GM18868 (cell line): ENCODE measurements at regions not wholly inside any gene's neighbourhood (a gene's known extent, or its start where the extent isn't known, plus 50 kb on each side); places are given as distances from the start of the nearest gene placed in this dataset.

Experiments used
- ATAC-seq: cut with Tn5 transposase; IDR thresholded peaks from one replicate; pipeline ENCODE4 v1.9.1; 2021; ENCODE audit warnings: mild to moderate bottlenecking, moderate library complexity; ENCODE audit not compliant: unreplicated experiment

DNA sequence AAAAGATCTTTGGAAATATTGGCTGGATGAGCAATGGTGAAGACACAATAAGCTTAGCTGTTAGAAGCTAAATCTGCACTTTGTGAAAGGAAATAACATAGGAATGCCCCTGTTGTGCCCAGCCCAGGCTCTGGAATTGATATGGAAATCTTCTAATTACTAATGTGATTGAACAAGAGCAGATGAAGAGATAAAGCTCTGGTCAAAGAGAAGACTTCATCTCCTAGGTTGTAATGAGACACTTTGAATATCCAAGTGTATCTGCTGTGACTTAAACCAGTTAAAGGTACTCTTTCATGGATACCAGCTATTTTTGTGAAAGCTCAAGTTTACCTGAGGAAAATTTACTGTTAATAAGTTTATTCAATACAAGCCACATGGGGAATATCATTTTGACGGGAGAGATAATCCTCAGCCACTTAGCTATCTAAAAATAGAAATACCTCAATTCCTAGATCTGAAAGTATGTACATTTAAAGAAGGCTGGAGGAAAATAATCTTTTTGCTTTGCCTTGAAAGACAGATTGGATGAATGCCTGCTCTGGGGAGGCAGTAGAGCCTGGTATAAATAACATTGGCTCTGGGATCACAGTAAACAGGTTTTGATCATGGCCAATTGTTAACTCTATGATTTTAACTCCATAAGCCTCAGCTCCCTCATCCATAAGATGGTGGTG is 494.0 kb upstream of the B3GALT2 start:
- ATAC-seq: no peak

DNA sequence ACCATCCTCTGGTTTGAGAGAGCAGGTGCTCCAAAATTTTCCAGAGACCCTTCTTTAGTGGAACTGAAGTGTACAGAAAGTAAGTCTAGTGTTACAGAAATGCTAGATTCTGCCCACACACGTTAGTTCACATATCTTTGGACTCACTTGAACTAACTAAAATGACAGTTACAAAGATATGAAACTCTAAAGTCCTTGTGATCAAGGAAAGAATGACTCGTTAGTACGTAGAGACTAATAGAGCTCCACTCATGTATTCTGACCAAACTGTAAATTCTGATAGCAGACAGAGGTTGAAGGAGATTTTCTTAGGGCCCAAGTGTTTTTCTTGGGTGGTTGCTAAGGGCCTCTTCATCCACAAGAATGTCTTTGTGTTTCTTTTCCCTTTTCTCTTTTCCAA is 491.5 kb upstream of the B3GALT2 start:
- ATAC-seq: no peak

DNA sequence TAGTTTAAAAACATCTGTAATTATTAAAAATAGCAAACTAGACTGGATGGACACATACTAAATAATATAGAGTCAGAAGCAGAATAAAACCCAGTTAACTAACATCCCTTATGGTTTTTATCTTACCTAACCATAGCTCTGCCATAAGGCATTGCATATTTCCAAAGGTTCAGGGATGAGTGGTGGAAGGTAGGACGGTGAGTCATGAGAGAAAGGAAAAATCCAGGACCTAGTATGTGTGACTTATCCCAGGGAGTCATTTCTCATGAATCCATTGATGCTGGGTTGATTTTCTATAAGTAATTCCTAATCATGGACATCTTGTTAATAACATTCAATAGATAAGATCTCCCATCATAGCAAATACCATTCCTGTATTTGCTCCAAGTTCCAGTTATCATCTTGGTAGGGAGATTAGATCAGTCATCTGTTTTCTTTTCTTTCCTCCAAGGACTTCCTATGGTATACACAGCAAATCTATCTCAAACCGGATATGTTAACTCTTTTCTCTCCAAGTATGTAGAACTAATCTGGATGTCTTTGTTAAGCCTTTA is 490.7 kb upstream of the B3GALT2 start:
- no peak for ATAC-seq

DNA sequence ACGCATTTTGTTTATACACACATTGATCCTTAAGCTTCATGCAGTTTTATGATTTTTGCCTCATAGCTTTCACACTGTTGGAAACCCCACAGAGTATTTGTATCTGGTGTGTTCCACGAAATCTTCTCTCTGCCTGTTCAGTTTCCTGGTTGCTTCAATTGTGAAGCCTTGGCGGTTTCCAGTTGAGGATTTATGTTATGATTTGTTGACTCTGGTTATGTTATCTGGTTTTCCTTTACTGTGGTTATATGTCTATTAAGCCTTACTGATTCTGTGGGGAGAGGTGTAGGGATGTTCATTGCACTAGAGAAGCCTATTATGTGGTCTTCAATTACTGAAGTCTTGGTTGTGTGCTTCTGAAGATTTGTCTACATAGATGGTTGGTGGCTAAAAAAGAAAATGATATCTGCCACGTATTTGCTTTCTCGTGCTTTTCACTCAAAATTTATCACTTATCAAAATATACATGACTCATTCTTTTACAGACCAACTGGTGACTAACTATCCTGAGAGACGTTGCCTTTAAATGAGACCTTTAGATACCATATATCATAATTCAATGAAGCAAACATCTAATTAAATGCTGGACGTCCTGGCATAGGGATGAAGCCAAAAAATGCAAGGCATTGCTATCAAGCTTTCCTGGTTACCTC is 488.0 kb upstream of the B3GALT2 start:
- no peak for ATAC-seq

DNA sequence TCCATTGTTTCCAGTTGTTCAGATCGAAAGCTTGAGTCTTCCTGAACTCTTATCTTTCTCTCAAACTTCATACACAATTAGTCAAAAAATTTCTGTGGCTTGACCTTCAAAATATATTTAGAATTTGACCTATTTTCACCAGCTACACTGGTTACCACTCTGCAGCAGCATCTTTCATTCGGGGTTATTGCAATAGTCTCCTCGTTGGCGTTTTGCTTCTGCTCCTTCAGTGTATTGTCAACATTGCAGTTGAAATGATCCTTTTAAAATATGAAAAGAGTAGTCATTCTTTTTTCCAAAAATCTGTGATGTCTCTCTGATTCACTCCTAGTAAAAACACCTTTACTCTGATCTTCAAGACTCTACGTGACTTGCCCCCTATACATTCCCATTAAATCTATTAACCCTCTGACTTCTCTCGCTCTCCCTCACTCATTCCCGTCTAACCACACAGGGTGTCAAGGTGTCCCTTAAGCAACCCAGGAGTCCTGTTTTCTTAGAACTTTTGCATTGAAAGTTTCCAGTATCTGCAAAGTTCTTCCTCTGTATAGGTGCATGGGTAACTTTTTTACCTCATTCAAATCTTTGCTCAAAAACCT is 480.2 kb upstream of the B3GALT2 start:
- ATAC-seq: no peak

DNA sequence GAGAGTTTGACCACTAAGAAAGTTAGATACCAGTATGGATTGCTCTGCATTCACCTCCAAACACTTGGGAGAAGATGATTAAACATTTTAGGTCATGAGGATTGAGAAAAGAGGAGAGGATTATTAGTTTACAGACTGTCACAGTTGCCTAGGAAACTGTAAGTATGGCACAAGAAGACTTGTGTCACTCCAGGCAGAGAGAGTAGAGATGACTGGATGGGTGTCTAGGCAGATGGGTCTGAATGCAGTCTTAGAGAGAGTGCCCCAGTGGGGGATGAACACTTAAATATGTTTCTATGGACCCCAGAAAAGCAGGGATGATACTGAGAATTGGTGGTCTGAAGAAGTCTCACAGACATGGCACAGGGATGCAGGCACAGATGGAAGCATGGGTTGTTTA is 477.6 kb upstream of the B3GALT2 start:
- ATAC-seq: no peak

DNA sequence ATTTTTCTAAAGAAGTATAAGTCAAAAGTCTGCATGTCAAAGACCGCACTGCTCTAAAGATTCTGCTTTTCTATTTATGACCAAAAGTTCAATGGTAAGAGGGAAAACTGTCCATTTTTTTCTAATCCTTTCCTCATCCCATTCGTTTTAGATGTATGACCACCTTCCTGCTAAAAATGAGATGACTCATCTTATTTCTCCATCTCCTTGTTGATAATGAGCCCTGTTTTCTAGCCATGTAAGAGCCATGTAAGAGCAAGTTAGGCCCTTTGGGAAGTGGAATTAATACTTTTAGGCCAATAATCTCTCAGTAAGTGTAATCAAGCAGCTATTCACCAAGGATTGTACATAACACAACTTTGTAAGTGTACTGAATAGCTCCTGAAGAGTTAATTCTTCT is 475.6 kb upstream of the B3GALT2 start:
- no peak for ATAC-seq

DNA sequence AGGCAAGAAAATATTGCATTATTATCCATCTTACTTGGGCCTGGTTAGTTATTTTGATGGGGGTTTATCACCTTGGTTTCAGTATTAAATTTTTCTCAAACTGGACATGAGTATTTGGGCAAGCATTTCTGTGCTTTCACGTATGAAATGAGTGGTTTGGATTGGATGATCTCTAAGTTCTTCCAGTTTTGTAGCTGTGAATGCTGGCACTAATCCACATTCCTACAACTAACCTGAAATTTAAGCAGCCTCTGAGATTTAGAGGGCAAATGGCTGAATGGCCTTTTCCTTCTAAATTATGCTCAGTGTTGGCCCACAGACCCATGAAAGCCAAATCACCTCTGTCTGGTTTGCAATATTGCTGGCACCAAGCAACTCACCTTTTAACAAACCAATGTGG is 475.0 kb upstream of the B3GALT2 start:
- ATAC-seq: no peak

DNA sequence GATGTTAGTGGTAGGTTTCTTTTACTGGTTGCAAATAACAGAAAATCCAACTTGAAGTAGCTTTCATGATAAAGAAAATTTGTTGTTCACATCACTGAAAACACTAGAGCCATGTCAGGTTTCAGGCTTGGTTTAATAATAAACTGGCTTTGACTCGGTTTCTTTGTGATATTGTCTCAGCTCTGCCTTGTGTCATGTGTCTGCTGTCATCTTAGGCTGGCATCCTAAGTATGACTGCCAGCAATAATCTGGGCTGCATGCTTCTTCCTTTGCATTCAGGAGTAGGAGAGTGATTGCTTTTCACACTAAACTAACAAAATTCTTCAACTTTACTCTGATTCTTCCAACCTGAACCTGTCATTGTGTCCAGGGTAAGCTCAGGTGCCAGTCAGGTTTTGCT is 474.0 kb upstream of the B3GALT2 start:
- no peak for ATAC-seq

DNA sequence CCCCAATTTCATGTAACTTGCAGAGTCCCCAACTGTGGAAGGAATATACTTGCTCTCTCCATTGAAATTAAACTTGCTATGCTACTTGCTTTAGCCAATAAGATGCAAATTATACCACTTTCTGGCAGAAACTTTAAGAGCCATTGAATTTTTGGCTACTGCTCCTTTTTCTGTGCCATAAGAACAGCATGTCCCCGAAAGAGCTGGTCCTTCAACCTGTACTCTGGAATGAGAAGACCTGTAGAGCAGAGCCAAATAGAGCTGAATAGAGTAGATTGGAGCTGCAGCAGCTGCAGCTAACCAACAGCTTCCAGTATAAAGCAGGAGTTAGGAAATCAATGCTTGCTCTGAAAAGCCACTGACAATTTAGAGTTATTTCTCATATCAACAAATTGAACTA is 472.3 kb upstream of the B3GALT2 start:
- no peak for ATAC-seq

DNA sequence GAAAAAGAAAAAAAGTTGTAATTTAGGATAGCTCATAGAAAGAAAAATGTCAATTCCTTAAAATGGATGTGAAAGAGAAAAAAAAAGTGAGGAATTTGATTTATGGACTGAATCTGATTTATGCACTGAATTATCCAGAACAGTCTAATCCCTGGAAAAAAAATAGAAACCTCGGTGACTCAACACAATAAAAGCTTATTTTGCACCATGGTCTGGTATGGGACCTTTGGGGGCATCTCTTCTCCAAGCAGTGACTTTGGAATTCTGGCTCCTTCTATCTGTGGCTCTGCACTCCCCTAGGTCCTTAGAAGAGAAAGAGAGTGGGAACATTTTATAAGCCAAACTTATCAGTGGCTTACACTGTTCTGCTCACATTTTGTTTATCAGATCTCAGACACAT is 471.7 kb upstream of the B3GALT2 start:
- no peak for ATAC-seq

DNA sequence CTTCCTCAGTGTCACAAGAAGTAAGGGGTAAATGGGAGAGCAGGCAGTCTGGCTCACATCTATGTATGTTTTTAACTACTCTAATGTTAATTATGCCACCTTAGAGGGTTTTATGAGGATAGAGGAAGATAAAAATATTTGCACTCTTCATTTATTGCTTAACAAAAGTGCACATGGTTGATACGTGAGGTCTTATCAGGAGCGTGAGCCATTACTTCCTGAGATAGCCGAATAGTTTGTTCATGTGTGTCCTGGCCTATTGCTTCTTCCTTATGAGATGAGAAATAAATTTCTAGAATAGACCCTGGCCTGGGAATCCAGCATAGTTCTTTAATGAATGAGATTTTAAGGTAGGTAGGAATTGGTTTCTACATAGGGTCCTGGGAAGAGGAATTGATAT is 471.1 kb upstream of the B3GALT2 start:
- ATAC-seq: no peak

DNA sequence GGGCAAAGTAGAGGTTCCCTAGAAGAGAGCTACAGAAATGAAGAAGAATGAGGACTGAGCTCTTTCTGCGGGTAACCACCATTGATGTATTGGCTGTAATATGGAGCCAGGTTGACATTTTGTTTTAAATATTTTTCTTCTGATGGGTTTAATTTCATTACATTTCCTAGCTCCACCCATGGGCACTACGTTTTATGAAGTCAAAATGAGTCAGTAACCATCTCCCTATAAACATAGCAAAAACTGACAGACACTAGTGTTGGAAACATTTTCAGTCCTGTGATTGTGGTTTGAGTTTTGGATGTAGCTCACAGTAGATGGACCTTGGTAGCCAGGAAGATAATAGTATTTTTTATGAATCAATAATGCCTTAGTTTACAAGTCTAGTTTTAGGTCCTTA is 470.4 kb upstream of the B3GALT2 start:
- no peak for ATAC-seq

DNA sequence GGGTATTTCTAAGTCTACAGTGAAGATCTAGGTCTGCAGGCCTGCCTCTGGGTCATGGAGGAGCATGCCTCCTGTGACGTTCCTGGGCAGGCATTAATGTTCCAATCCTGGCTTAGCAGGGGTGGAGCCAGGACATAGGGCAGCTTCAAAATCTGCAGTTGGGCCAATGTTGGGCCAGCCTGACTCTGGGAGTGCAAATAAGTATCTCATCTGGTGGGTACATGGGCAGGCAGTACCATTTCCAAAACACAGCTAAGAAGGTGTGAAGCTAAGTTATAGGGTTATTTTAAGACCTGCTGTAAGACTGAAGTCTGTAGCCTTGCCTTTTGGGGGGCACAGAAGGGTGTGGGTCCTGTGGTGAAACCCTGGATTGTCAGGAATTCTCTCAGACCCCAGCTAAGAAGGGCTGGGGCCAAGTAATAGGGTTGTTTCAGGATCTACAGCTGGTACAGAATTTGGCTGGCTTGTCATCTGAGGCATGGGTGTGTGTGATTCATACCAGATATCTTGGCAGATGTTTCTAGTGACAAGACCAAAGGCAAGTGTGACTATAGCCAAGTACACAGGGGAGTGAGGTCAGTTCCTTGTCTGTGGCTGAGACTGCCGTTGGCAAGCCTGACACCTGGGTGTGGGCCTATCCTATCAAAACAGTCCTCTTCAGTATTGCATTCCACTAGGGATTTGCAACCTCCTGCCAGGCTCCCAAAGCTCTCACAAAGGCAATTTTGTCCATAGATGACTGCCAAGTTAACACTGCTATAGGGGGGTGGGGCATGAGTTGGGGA is 468.7 kb upstream of the B3GALT2 start:
- ATAC-seq: no peak

DNA sequence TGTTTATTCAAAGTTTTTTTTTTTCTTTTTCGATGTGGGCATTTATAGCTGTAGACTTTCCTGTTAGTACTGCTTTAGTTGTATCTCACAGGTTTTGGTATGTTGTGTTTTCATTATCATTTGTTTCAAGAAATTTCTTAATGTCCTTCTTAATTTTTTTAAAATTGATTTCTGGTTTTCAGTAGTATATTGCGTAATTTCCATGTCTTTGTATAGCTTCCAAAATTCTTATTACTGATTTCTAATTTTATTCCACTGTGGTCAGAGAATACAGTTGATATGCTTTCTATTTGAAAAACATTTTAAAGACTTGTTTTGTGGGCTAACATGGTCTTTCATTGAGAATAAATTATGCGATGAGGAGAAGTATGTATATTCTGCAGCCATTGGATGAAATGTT is 463.2 kb upstream of the B3GALT2 start:
- no peak for ATAC-seq

DNA sequence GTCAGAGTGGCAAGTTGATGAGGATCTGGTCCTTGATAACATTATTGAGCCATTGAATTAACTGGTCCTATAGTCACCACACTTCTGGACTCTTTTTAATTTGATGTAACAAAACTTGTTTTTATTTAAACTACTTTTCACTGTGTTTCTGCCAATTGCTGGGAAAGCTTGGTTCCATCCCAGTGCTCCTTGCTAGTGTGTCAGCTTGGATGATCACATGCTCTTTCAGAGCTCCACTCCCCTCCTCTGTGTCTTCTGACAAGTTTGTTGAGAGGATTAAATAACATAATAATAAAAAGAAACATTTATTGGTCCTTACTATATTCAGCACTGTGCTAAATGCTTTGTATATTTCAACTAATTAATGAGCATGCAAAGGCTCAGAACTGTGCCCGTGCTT is 448.5 kb upstream of the B3GALT2 start:
- no peak for ATAC-seq

DNA sequence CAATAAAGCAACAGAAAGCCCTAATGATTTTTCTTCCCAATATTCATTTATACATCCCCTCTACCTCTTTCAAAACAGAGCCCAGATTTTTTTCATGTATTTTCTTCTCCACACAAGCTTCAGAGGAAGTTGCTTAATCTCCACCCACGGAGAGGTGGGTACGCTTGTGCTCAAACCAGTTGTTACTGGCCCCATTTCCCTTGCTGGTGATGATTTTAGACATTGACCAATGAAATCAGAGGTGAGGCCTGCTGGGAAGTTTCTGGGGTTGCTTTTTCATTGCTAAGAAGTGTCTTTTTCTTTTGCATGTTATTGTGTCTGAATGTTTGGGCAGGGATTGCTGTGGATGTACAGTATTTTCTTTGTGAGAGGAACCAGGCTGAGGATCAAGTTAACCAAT is 448.1 kb upstream of the B3GALT2 start:
- no peak for ATAC-seq

DNA sequence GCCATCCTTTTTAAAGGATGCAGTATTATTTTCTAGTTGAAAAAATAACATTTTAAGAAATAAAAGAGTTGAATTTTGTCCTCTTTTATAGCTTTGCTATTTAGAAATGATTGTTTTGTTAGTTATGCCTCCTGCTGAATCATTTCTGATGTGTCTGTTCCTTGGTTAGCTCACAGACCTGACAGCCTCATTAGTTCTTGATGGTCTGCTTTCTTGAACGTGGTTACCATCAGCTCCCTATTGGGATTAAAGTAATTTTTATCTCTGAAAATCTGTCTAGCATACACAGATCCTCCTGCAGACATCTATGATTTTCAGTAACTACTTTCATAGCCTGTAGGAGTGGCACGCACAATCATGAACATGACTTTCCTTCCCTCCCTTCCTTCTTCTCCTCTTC is 447.6 kb upstream of the B3GALT2 start:
- no peak for ATAC-seq

DNA sequence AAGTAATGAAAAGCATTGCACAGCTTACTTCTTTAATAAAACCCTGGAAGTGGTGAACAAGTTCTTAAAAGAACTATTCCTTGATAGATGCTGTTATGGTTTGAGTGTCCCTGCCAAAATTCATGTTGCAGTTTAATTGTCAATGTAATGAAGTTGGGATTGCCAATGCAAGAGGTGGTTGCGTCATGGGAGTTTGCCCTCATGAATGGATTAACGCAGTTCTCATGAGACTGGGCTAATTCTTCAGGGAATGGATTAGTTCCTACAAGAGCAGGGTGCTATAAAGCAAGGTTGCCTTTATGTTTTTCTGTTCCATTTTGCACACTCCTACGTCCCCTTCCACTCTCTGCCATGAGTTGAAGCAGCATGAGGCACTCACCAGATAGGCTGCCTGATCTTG is 446.7 kb upstream of the B3GALT2 start:
- ATAC-seq: no peak

DNA sequence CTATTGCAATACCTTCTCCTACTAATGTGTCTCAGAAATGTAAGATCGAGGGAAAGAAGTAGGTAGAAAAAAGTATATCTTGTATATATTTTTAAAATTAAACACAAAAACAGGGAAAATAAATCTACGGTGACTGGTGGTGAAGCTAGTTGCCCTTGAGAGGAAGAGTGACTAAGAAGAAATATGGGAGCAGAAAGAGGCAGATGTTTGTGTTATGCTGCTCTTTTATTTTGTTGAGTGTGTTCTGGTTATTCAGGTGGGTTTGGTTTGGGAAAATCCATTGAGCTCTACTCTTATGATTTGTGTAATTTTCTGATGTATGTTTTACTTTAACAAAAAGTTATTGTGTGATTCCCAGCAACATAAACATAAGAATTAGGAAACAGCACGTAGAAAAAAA is 444.9 kb upstream of the B3GALT2 start:
- ATAC-seq: no peak

DNA sequence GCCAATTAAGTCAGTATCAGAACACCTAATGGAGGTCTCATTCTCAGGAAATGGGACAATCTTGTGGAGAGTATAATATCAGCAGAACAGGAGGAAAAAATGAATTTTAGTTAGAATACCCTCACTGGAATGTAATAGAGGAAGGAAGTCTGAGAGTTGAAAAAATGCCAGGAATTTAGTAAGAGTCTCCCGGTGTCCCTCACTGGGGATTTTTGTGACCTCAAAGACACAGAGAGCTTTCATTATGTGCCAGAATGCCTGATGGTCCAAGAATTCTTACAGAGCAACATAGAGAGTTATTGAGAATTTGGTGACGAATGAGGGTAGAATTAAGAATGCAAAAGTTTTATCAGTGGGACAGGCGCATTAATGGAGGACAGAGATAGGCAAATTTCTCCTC is 443.5 kb upstream of the B3GALT2 start:
- no peak for ATAC-seq

DNA sequence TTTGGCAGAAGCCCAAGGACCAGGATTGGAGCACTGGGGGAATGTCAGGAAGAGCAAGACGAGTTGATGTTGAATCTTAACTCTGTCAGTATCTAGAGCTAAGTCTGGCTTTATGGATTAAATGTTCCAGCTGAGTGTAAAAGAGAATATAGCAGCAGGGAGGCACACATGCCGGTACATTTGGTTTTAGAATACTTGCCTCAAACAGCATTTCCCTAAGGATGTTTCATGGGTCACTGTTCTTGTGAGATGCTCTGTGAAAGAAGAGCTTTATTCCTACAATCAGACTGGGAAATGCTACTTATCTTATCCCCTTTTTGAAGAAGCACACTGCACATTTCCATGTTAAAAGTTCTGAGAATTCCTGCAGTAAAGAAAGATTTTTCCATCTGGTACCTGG is 440.3 kb upstream of the B3GALT2 start:
- ATAC-seq: no peak
